NOMO-1 (cell line): ENCODE measurements at regions not wholly inside any gene's neighbourhood (a gene's known extent, or its start where the extent isn't known, plus 50 kb on each side); places are given as distances from the start of the nearest gene placed in this dataset.
"Not testable (repeated sequence)": the region's sequence is repeated elsewhere in the genome, so short reads cannot be mapped to it uniquely, and the experiment has no call there.

Experiments
- DNase-seq, 2 experiments: peaks; one replicate each; lab custom pipeline; 2025; ENCODE audit not compliant: unreplicated experiment in 2 of 2; lab: John Stamatoyannopoulos, UW

- no peak for DNase-seq
Measured at GRCh38 chr3:94472511-94472910, 409.6 kb downstream of the NSUN3 start.

- no peak for DNase-seq
Measured at GRCh38 chr3:94481226-94481898, 418.5 kb downstream of the NSUN3 start.

GRCh38 chr3:94482686-94483085 is 419.8 kb downstream of the NSUN3 start:
- no peak for DNase-seq

- DNase-seq: no peak
Measured at GRCh38 chr3:94483403-94483802, 420.5 kb downstream of the NSUN3 start.

- no peak for DNase-seq
Measured at GRCh38 chr3:94494992-94495391, 432.1 kb downstream of the NSUN3 start.

GRCh38 chr3:94500146-94500545 is 437.3 kb downstream of the NSUN3 start:
- no peak for DNase-seq

GRCh38 chr3:94507354-94507753 is 444.5 kb downstream of the NSUN3 start:
- DNase-seq: not testable (repeated sequence)

- DNase-seq: no peak
Measured at GRCh38 chr3:94512876-94513275, 450.0 kb downstream of the NSUN3 start.

GRCh38 chr3:94513600-94513999 is 450.7 kb downstream of the NSUN3 start:
- no peak for DNase-seq

- no peak for DNase-seq
Measured at GRCh38 chr3:94515983-94516382, 453.1 kb downstream of the NSUN3 start.

- no peak for DNase-seq
Measured at GRCh38 chr3:94520364-94520763, 457.5 kb downstream of the NSUN3 start.

GRCh38 chr3:94522488-94522887 is 459.6 kb downstream of the NSUN3 start:
- no peak for DNase-seq

GRCh38 chr3:94524102-94524919 is 461.4 kb downstream of the NSUN3 start:
- no peak for DNase-seq

GRCh38 chr3:94525043-94525442 is 462.2 kb downstream of the NSUN3 start:
- DNase-seq: no peak

- DNase-seq: no peak
Measured at GRCh38 chr3:94529816-94530215, 467.0 kb downstream of the NSUN3 start.

GRCh38 chr3:94532951-94533350 is 470.1 kb downstream of the NSUN3 start:
- DNase-seq: no peak

GRCh38 chr3:94539937-94540336 is 477.1 kb downstream of the NSUN3 start:
- no peak for DNase-seq

- DNase-seq: no peak
Measured at GRCh38 chr3:94543161-94543560, 480.3 kb downstream of the NSUN3 start.

- DNase-seq: no peak
Measured at GRCh38 chr3:94544131-94544789, 481.4 kb downstream of the NSUN3 start.

- DNase-seq: no peak
Measured at GRCh38 chr3:94548581-94549316, 485.9 kb downstream of the NSUN3 start.

GRCh38 chr3:94561094-94561493 is 498.2 kb downstream of the NSUN3 start:
- DNase-seq: no peak
